Fibroblast of skin of right biceps (primary cell): ENCODE measurements at regions not wholly inside any gene's neighbourhood (a gene's known extent, or its start where the extent isn't known, plus 50 kb on each side); places are given as distances from the start of the nearest gene placed in this dataset.

ENCODE experiments used
- DNase-seq: peaks from one replicate; pipeline ENCODE4 v3.0.0-alpha.2; 2013

GRCh38 chr4:138964716-138965426 lies 50.7 kb upstream of the NOCT start:
- DNase-seq = no peak

DNA sequence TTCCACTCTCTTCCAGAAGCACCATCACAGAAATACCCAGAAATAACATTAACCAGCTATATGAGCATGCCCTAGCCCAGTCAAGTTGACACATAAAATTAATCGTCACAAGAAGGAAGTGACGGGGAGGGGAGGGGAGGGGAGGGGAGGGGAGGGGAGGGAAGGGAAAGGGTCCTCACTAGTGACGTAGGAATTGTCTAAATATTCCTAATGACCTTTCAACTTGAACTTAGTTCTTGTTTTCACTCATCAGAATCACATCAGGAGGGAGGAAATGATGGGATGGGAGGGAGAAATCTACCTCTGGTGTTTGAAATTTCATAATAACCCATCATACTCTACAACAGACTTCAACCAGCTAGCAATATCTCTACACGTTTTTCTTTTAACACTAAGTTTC lies 52.2 kb upstream of the NOCT start:
- DNase-seq = no peak

GRCh38 chr4:138961664-138962063 lies 53.9 kb upstream of the NOCT start:
- DNase-seq = no peak

GRCh38 chr4:138961129-138961528 lies 54.5 kb upstream of the NOCT start:
- DNase-seq = no peak

GRCh38 chr4:138960175-138960710 lies 55.3 kb upstream of the NOCT start:
- DNase-seq = no peak

GRCh38 chr4:138959097-138959815 lies 56.3 kb upstream of the NOCT start:
- no peak for DNase-seq

GRCh38 chr4:138958519-138958918 lies 57.1 kb upstream of the NOCT start:
- DNase-seq = no peak

GRCh38 chr4:138957302-138957701 lies 58.3 kb upstream of the NOCT start:
- no peak for DNase-seq

DNA sequence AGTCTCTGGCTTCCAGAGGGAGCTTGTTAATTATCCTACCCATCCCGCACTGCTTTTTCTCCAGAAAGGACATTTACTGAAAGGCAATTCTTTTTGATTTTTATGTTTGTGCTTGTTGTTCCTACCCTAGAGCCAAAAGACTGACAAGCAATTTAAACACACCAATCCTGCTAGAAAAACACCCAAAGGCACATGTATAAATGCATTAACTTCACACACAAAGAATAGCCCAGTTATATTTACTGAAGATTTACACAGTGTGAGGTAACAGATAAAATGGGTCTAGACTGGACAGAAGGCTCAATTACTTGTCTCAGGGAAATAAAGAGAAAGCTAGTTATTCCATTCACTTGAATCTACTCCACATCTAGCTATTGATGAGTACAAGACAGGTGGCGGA lies 61.2 kb upstream of the NOCT start:
- DNase-seq = no peak

DNA sequence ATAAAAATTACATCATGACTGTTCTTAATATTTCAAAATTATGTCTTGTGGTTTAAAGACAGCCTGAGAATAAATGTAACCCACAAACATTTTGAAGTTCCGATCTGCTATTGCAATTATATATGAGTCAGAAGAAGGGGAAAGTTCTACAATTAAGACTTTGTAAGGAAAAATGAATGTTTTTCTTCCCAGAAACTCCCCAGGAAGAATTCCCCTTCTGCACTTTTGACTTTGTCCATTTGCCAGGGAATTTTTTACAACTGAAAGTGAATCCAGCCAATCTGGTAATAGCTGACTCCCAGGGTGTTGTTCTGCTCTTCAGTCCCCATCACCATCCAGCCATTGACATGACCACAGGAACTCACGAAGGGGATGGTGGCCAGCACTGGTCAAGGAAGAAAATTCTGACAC lies 61.6 kb upstream of the NOCT start:
- DNase-seq = peak; percentile 94

- DNase-seq = peak; percentile 40
These were observed 63.2 kb upstream of the NOCT start for GRCh38 chr4:138952411-138952810.

GRCh38 chr4:138951764-138952163 lies 63.8 kb upstream of the NOCT start:
- no peak for DNase-seq

DNA sequence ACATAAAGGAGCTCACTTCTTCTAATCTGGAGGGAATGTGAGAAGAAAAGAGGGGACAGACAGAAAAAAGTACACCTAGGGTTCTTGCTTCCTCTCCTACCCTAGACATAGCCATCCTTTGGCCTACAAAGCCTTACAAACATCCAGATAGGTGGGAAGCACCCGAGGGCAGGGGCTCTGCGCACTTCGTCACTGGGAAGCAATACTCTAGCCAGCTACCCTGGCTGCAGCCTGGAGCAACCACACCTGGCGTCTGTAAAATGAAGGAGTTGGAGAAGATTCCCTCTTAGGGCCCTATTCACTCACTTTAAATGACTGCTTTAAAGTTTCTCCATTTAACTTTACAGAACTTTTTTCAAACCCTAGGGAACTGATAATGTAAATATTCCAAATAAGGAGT lies 65.7 kb upstream of the NOCT start:
- DNase-seq = no peak

DNA sequence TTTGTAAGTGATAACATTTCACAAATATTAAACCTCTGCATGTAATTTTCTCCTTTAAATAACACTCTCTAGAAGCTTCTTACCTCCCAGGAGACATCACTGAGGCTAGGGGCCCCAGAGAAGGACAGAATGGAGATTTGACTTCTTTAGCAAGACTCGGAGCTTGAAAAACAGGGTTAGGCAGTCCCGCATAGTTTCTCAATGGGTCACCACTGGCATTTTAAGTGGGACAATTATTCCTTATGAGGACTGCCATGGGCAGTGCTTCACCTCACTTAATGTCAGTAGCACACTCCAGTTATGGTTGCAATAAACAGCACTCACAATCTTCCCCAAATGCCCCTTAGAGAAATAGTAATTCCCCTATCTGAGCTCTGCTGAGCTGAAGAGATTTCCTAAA lies 66.7 kb upstream of the NOCT start:
- DNase-seq = no peak

DNA sequence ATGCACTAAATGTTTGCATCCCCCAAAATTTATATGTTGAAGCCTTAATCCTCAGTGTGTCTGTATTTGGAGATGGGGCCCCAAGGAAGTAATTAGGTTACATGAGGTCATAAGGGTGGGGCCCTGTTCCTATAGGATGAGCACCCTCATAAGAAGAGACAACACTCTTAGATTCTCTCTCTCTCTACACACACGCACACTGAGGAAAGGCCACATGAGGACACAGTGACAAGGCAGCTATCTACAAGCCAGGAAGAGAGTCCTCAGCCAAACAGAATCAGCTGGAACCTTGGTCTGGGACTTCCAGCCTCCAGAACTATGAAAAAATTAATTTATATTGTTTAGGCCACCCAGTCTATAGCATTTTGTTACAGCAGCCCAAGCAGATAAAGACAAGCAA lies 69.3 kb upstream of the NOCT start:
- DNase-seq = no peak

DNA sequence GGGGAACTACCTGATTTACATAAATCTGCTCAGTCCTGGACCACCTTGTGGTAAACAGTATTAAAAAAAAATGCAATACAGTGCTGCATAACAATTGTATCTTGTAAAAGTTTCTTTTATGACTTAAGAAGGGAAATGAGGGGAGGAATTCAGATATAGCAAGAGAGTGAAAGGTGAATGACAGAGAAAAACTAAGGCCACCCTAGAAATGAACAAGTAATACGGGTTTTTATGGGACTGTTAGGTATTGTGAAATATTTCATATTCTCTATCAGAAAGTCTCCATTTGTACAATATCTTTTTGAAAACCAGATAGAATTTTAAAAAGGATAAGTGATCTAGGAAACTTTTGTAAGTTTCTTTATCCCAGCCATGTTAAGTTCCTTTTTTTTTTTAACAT lies 69.7 kb upstream of the NOCT start:
- no peak for DNase-seq

DNA sequence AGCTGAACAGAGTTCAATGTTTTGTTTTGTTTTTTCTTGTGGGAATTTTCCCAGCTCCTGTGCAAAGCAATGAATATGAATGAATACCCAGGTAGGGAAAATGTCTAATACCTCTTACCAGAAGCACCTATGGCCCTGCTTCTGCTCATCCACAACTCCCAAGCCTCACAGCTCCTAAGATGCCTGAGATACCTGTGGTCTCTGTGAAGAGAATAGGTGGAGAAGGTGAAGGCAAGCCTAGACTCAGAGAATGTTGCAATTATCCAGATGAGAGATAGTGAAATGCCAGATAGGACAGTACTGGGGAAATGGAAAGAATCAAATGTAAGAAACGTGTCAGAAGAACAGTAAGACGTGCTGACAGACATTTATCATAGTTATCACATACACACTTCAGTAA lies 70.2 kb upstream of the NOCT start:
- DNase-seq = no peak

GRCh38 chr4:138943893-138944292 lies 71.7 kb upstream of the NOCT start:
- no peak for DNase-seq

- no peak for DNase-seq
These were observed 74.5 kb upstream of the NOCT start for GRCh38 chr4:138941037-138941436.

DNA sequence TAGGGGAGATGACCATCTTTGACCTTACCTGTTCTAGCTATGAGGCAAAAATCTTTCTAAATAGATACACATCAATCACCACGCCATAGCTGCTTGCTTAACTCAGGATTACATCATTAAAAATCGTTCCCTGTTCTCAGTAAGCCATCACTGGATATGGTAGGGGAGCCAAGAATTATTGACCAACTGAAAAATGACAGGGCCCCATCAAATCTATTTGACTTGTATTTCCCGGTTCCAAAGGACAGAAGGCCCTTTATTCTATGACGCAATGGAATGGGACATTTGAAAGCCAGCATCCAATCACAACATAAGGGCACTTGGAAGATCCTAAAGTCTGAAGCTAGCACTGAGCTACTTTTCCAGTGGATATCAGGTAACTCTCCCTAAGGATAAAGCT lies 75.6 kb upstream of the NOCT start:
- no peak for DNase-seq

GRCh38 chr4:138938366-138938690 lies 77.3 kb upstream of the NOCT start:
- DNase-seq = peak; percentile 57

DNA sequence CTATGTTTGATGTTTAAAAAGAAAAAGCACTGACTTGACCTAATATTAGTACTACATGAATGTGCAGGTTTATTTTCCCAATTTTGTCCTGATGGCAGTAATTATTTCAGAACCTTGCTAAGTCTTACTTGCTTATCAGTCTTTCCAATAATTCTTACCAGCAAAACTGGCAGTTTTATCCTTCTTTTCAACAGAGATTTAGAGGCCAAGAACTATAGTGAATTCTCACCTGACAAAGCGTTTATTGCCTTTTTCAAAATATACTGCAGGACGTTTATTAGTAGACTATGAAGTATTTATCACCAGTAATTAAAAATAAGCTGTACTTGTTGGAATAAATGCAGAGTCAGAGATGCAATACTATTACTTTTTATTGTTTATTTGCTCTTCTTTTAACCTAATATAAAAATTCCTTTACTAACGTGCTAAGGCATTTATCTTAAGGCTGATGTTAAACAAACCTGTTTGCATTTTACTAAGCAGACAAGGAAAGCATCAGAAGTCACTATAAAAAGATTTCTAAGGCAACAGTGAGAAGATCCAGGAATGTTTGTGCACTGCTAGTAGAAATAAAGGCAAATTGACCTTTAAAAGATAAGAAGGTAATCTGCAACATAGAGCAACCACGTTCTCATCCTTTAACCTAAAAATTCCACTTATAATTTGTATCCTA lies 80.3 kb upstream of the NOCT start:
- DNase-seq = no peak

DNA sequence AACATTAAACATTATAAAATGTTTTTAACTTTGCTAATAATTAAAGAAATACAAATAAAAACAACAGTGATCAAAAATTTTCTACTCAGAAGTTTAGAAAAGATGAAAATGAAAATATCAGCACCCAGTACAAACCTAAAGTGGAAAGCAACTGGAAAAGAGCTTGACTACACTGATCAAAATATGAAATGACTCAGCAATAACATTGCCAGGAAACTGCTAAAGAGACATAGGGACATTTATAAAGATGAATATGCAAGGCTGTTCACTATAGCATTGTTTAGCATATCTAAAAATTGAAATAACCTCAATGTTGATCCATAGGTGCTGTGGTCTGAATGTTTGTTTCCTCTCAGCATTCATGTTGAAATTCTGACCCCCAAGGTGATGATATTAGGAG lies 88.5 kb upstream of the NOCT start:
- peak; percentile 39 for DNase-seq

DNA sequence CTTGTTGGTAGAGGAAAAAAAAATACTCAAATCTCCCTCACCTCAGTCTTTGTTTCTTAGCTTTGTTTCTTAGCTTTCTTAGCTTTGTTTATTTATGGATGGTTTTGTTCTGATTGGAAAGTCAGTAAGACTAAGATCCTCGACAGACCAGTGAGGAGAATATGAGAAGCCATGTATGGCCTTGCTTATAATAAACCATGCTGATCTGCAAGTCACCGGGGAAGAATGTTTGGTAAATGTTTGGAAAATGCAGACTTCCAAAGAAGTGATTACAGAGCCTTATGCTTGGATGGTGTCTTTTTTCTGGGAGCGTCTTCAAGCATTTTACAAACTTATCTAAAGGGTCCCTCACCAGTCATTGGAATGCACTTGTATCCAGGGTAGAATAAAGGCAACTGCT lies 90.1 kb upstream of the NOCT start:
- no peak for DNase-seq
